ENCODE measurements at regions not wholly inside any gene's neighbourhood (a gene's known extent, or its start where the extent isn't known, plus 50 kb on each side); places are given as distances from the start of the nearest gene placed in this dataset.

- TF ChIP-seq POLR2A (IDR thresholded peaks at IDR 0.05; ENCODE audit: low read depth) (no peak), CTCF (IDR thresholded peaks at IDR 0.05) (no peak), EP300 (IDR thresholded peaks at IDR 0.05) (no peak), POLR2AphosphoS5 (IDR thresholded peaks at IDR 0.05) (peak; percentile 52 to 65)
Observed at GRCh38 chrX:989959-990510, 222.4 kb downstream of the CRLF2 start.

Data from esophagus muscularis mucosa (tissue), 4 donors.